GM21528 (cell line): ENCODE measurements at regions not wholly inside any gene's neighbourhood (a gene's known extent, or its start where the extent isn't known, plus 50 kb on each side); places are given as distances from the start of the nearest gene placed in this dataset.
"Not testable (repeated sequence)": the region's sequence is repeated elsewhere in the genome, so short reads cannot be mapped to it uniquely, and the experiment has no call there.

ENCODE experiments used
- ATAC-seq: cut with Tn5 transposase; IDR thresholded peaks from one replicate; pipeline ENCODE4 v1.9.1; 2021; ENCODE audit warnings: mild to moderate bottlenecking, moderate library complexity; ENCODE audit not compliant: unreplicated experiment, low FRiP score

DNA sequence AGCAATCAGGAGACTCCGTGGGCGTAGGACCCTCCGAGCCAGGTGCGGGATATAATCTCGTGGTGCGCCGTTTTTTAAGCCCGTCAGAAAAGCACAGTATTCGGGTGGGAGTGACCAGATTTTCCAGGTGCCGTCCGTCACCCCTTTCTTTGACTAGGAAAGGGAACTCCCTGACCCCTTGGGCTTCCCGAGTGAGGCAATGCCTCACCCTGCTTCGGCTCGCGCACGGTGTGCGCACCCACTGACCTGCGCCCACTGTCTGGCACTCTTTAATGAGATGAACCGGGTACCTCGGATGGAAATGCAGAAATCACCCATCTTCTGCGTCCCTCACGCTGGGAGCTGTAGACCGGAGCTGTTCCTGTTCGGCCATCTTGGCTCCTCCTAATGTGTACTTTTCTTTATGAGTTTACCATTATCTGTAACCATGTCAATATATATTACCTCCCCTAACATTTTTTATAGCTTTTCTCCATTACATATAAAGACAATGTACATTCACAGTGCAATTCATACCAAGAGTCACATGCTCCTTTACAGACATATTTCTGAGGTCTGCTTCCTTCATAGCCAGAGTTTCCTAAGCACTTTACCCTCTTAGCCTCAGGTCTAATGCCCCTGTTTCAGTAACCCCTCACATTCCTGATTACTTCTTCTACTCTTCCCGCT is 71.4 kb upstream of the TLE4 start:
- not testable (repeated sequence) for ATAC-seq

DNA sequence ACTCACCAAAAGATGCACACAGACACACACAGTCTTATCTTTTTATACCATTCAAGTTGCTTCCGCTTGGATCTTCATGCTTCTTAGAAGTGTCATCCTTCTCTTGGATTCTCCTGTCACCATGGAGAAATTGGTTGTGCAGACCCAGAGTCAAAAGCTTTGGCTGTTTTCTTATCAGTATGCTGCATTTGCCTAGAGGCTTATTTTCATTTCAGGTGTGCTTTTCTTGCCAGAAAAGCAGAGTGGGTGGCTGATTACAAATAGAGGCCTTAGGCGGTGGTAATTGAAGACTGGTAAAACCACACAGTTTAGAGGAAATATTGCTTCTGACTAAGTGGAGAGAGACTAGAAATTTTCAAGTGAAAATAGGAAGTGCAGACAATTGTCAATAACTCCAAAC is 70.2 kb upstream of the TLE4 start:
- no peak for ATAC-seq

DNA sequence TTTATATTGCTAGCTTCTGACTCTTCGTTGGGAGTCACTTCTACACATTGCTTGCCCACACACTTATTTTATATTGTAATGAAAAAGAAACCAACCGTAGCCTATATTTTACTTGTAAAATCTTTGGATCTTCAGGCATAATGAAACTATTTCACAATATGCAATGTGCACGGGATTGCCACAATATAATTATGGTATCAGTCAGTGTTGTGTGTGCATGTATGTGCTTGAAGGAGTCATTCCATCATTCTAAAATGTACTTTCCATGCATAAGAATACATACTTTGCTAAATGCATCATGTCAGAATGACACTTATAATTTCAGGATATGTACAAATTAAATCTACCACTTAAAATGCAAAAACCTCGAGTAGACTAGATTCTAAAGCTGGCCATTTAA is 64.0 kb upstream of the TLE4 start:
- no peak for ATAC-seq

DNA sequence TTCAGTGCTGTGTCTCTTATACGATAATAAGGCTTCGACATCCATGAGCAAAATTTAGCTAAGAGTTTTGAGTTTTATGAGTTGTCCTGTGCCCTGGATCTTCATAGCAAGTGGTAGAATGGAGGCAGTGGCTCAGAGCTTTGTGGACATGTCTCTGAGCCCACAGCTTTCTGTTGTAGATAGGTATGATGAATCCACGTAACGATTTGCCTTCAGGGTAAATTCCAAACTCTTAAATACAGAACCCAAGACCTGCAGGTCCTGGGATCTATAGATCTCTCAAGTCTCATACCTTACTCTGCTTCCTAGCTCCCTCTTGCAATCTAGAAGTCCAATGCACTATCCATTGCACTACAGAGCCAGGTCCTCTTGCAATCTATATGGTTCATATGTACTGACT is 59.5 kb upstream of the TLE4 start:
- ATAC-seq = no peak
